ENCODE measurements at regions not wholly inside any gene's neighbourhood (a gene's known extent, or its start where the extent isn't known, plus 50 kb on each side); places are given as distances from the start of the nearest gene placed in this dataset.

GRCh38 chrX:78506248-78506647, 152.9 kb downstream of the RTL3 start:
- no peak overlapping the region for H3K4me3 ChIP-seq (ENCODE audit: control insufficient read depth in 2 of 3, extremely low read depth in 1 of 3, insufficient read depth in 2 of 3, low read depth in 1 of 3, low read length in 3 of 3)
- H3K9ac ChIP-seq (ENCODE audit: control insufficient read depth, extremely low read depth, insufficient read depth, low read length): no peak overlapping the region
- H3K4me1 ChIP-seq (ENCODE audit: control insufficient read depth, extremely low read depth, insufficient read depth, low read length): no peaks in the 10 kb centered on the region
- no peaks in the 10 kb centered on the region for H3K9me1 ChIP-seq (ENCODE audit: control insufficient read depth, extremely low read depth, insufficient read depth, low read length)
- no peak overlapping the region for H3K4me2 ChIP-seq (ENCODE audit: control insufficient read depth, extremely low read depth, insufficient read depth, low read depth, low read length)
- no peaks in the 10 kb centered on the region for H3K9me3 ChIP-seq (ENCODE audit: control insufficient read depth, low read depth, low read length)
- H4K20me1 ChIP-seq (ENCODE audit: control insufficient read depth, extremely low read depth, insufficient read depth, low read length): no peaks in the 10 kb centered on the region
- no peaks in the 10 kb centered on the region for H3K27me3 ChIP-seq (ENCODE audit: control insufficient read depth, extremely low read depth, insufficient read depth, low read length)
- TF ChIP-seq CTCF (optimal IDR thresholded peaks at IDR 0.05 in 1 of 3, IDR thresholded peaks at IDR 0.05 in 1 of 3, conservative IDR thresholded peaks at IDR 0.05 in 1 of 3; ENCODE audit: extremely low read depth in 1 of 3, insufficient read depth in 2 of 3, low read length in 3 of 3): no peak
- no peak for TF ChIP-seq EZH2 (IDR thresholded peaks at IDR 0.05; ENCODE audit: low read length)
- dilution Hi-C loops (cut with MboI; ENCODE audit: extremely low pct_ligation_motif_present, low sequenced_read_pairs): no loop called here
- no peaks in the 10 kb centered on the region for H3K36me3 ChIP-seq (ENCODE audit: control insufficient read depth in 2 of 2, extremely low read depth in 1 of 2, insufficient read depth in 2 of 2, low read length in 2 of 2)
- H3K79me2 ChIP-seq (ENCODE audit: control insufficient read depth, insufficient read depth, low read length): no peaks in the 10 kb centered on the region
- DNase-seq (ENCODE audit: low read depth, low spot score): no peak
- no peak overlapping the region for H2AFZ ChIP-seq (ENCODE audit: control insufficient read depth, low read length)
- no peak for FAIRE-seq
- no peak overlapping the region for H3K27ac ChIP-seq (ENCODE audit: control insufficient read depth, insufficient read depth, low read length)

- Histone ChIP-seq H3K36me3 (ENCODE audit: control insufficient read depth in 2 of 2, extremely low read depth in 1 of 2, insufficient read depth in 2 of 2, low read length in 2 of 2) (no peaks in the 10 kb centered on the region), H3K79me2 (ENCODE audit: control insufficient read depth, insufficient read depth, low read length) (no peaks in the 10 kb centered on the region), H3K4me3 (ENCODE audit: control insufficient read depth in 2 of 3, extremely low read depth in 1 of 3, insufficient read depth in 2 of 3, low read depth in 1 of 3, low read length in 3 of 3) (no peak overlapping the region), H3K9ac (ENCODE audit: control insufficient read depth, extremely low read depth, insufficient read depth, low read length) (no peak overlapping the region), H3K27me3 (ENCODE audit: control insufficient read depth, extremely low read depth, insufficient read depth, low read length) (no peaks in the 10 kb centered on the region), H3K9me1 (ENCODE audit: control insufficient read depth, extremely low read depth, insufficient read depth, low read length) (no peaks in the 10 kb centered on the region), H3K27ac (ENCODE audit: control insufficient read depth, insufficient read depth, low read length) (no peak overlapping the region), H3K9me3 (ENCODE audit: control insufficient read depth, low read depth, low read length) (no peaks in the 10 kb centered on the region), H3K4me1 (ENCODE audit: control insufficient read depth, extremely low read depth, insufficient read depth, low read length) (no peaks in the 10 kb centered on the region), H4K20me1 (ENCODE audit: control insufficient read depth, extremely low read depth, insufficient read depth, low read length) (no peaks in the 10 kb centered on the region), H3K4me2 (ENCODE audit: control insufficient read depth, extremely low read depth, insufficient read depth, low read depth, low read length) (no peak overlapping the region), H2AFZ (ENCODE audit: control insufficient read depth, low read length) (no peak overlapping the region)
- TF ChIP-seq EZH2 (IDR thresholded peaks at IDR 0.05; ENCODE audit: low read length) (no peak), CTCF (optimal IDR thresholded peaks at IDR 0.05 in 1 of 3, IDR thresholded peaks at IDR 0.05 in 1 of 3, conservative IDR thresholded peaks at IDR 0.05 in 1 of 3; ENCODE audit: extremely low read depth in 1 of 3, insufficient read depth in 2 of 3, low read length in 3 of 3) (no peak)
- no peak for FAIRE-seq
- dilution Hi-C loops (cut with MboI; ENCODE audit: extremely low pct_ligation_motif_present, low sequenced_read_pairs): no loop called here
- no peak for DNase-seq (ENCODE audit: low read depth, low spot score)
Measured at GRCh38 chrX:78496483-78496882, 162.6 kb downstream of the RTL3 start.

All from keratinocyte (primary cell).